ENCODE measurements at regions not wholly inside any gene's neighbourhood (a gene's known extent, or its start where the extent isn't known, plus 50 kb on each side); places are given as distances from the start of the nearest gene placed in this dataset.

DNA sequence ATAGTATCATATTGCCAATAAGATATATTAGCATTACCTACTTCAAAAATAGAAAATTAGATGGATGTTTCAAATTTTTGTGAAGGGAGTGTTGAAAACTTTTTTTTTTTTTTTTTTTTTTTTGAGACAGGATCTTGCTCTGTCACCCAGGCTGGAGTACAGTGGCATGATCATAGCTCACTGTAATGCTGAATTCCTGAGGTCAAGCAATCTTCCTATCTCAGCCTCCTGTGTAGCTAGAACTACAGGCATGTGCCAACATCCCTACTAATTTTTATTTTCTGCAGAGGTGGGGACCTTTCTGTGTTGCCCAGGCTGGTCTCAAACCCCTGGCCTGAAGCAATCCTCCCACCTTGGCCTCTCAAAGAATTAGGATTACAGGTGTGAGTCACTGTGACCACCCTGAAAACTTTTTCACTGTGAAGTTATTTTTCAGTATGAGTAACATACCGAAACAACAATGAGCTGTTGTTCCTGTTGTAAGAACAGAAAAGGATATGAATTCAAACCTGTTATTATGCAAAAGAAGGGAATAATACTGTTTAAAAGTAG lies 266.9 kb downstream of the NEBL start:
- TF ChIP-seq EZH2 (IDR thresholded peaks at IDR 0.05; ENCODE audit: low read length), result no peak
- TF ChIP-seq, protein P1, sequence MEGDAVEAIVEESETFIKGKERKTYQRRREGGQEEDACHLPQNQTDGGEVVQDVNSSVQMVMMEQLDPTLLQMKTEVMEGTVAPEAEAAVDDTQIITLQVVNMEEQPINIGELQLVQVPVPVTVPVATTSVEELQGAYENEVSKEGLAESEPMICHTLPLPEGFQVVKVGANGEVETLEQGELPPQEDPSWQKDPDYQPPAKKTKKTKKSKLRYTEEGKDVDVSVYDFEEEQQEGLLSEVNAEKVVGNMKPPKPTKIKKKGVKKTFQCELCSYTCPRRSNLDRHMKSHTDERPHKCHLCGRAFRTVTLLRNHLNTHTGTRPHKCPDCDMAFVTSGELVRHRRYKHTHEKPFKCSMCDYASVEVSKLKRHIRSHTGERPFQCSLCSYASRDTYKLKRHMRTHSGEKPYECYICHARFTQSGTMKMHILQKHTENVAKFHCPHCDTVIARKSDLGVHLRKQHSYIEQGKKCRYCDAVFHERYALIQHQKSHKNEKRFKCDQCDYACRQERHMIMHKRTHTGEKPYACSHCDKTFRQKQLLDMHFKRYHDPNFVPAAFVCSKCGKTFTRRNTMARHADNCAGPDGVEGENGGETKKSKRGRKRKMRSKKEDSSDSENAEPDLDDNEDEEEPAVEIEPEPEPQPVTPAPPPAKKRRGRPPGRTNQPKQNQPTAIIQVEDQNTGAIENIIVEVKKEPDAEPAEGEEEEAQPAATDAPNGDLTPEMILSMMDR (optimal IDR thresholded peaks at IDR 0.05 in 1 of 3, IDR thresholded peaks at IDR 0.05 in 1 of 3, conservative IDR thresholded peaks at IDR 0.05 in 1 of 3; ENCODE audit: extremely low read depth in 1 of 3, insufficient read depth in 2 of 3, low read length in 3 of 3), result no peak
- FAIRE-seq (peak; percentile 65), DNase-seq (ENCODE audit: low read depth, low spot score) (peak; percentile 56)
- Histone ChIP-seq H3K27ac (ENCODE audit: control insufficient read depth, insufficient read depth, low read length) (no peak overlapping the region), H3K79me2 (ENCODE audit: control insufficient read depth, insufficient read depth, low read length) (no peaks in the 10 kb centered on the region), H3K9ac (ENCODE audit: control insufficient read depth, extremely low read depth, insufficient read depth, low read length) (no peak overlapping the region), H3K36me3 (ENCODE audit: control insufficient read depth in 2 of 2, extremely low read depth in 1 of 2, insufficient read depth in 2 of 2, low read length in 2 of 2) (no peaks in the 10 kb centered on the region), H3K9me1 (ENCODE audit: control insufficient read depth, extremely low read depth, insufficient read depth, low read length) (no peaks in the 10 kb centered on the region), H2AFZ (ENCODE audit: control insufficient read depth, low read length) (no peak overlapping the region), H3K4me1 (ENCODE audit: control insufficient read depth, extremely low read depth, insufficient read depth, low read length) (peaks cover 8% of the 10 kb centered on the region), H3K9me3 (ENCODE audit: control insufficient read depth, low read depth, low read length) (no peaks in the 10 kb centered on the region), H4K20me1 (ENCODE audit: control insufficient read depth, extremely low read depth, insufficient read depth, low read length) (no peaks in the 10 kb centered on the region), H3K4me2 (ENCODE audit: control insufficient read depth, extremely low read depth, insufficient read depth, low read depth, low read length) (no peak overlapping the region), H3K27me3 (ENCODE audit: control insufficient read depth, extremely low read depth, insufficient read depth, low read length) (no peaks in the 10 kb centered on the region), H3K4me3 (ENCODE audit: control insufficient read depth in 2 of 3, extremely low read depth in 1 of 3, insufficient read depth in 2 of 3, low read depth in 1 of 3, low read length in 3 of 3) (no peak overlapping the region)
- dilution Hi-C loops (cut with MboI; ENCODE audit: extremely low pct_ligation_motif_present, low sequenced_read_pairs), result no loop called here

DNA sequence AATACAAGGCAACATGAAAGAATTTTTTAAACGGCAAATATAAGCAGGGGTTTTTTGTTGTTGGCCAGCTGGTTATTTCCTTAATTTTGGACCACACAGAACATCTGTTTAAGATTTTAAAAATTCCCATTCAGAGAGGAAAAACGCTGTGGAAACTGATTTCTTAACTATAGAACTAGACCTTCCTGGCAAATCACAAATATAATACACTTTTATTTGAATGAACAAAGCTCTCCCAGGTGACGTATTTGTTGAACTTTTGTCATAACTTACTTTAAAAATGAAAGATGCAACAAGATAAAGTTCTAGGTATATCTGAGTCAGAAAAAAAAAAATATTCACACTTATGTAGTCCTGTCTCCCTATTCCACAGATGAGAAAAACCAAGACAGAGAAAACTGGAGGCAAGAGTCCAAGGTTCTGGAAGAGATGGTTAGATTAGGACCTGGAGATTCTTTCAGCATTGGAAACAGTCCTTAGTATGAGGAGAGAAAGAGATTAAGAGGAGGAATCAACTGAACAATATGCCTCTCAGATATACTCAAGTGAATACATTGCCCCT lies 269.1 kb downstream of the NEBL start:
- no peaks in the 10 kb centered on the region for H4K20me1 ChIP-seq (ENCODE audit: control insufficient read depth, extremely low read depth, insufficient read depth, low read length)
- DNase-seq (ENCODE audit: low read depth, low spot score), result no peak
- dilution Hi-C loops (cut with MboI; ENCODE audit: extremely low pct_ligation_motif_present, low sequenced_read_pairs), result no loop called here
- no peaks in the 10 kb centered on the region for H3K9me1 ChIP-seq (ENCODE audit: control insufficient read depth, extremely low read depth, insufficient read depth, low read length)
- H3K4me3 ChIP-seq (ENCODE audit: control insufficient read depth in 2 of 3, extremely low read depth in 1 of 3, insufficient read depth in 2 of 3, low read depth in 1 of 3, low read length in 3 of 3), result no peak overlapping the region
- no peak overlapping the region for H3K9ac ChIP-seq (ENCODE audit: control insufficient read depth, extremely low read depth, insufficient read depth, low read length)
- no peaks in the 10 kb centered on the region for H3K27me3 ChIP-seq (ENCODE audit: control insufficient read depth, extremely low read depth, insufficient read depth, low read length)
- H2AFZ ChIP-seq (ENCODE audit: control insufficient read depth, low read length), result no peak overlapping the region
- no peak overlapping the region for H3K4me2 ChIP-seq (ENCODE audit: control insufficient read depth, extremely low read depth, insufficient read depth, low read depth, low read length)
- H3K36me3 ChIP-seq (ENCODE audit: control insufficient read depth in 2 of 2, extremely low read depth in 1 of 2, insufficient read depth in 2 of 2, low read length in 2 of 2), result no peaks in the 10 kb centered on the region
- TF ChIP-seq, protein P1 (optimal IDR thresholded peaks at IDR 0.05 in 1 of 3, IDR thresholded peaks at IDR 0.05 in 1 of 3, conservative IDR thresholded peaks at IDR 0.05 in 1 of 3; ENCODE audit: extremely low read depth in 1 of 3, insufficient read depth in 2 of 3, low read length in 3 of 3), result no peak
- TF ChIP-seq EZH2 (IDR thresholded peaks at IDR 0.05; ENCODE audit: low read length), result no peak
- no peaks in the 10 kb centered on the region for H3K79me2 ChIP-seq (ENCODE audit: control insufficient read depth, insufficient read depth, low read length)
- H3K4me1 ChIP-seq (ENCODE audit: control insufficient read depth, extremely low read depth, insufficient read depth, low read length), result peaks cover 8% of the 10 kb centered on the region
- H3K27ac ChIP-seq (ENCODE audit: control insufficient read depth, insufficient read depth, low read length), result no peak overlapping the region
- no peak for FAIRE-seq
- H3K9me3 ChIP-seq (ENCODE audit: control insufficient read depth, low read depth, low read length), result no peaks in the 10 kb centered on the region

Measured in keratinocyte (primary cell).